ENCODE measurements at regions not wholly inside any gene's neighbourhood (a gene's known extent, or its start where the extent isn't known, plus 50 kb on each side); places are given as distances from the start of the nearest gene placed in this dataset.

GRCh38 chr6:167445568-167445967 is 120.7 kb downstream of the TTLL2 start:
- H3K9ac ChIP-seq (ENCODE audit: low read length) = no peak overlapping the region
- BruUV-seq (replicated peaks) = no TSS peak
- intact Hi-C loops (cut with micrococcal nuclease) = no loop called here

GRCh38 chr6:167446046-167446445 is 121.2 kb downstream of the TTLL2 start:
- Histone ChIP-seq H3K36me3 (ENCODE audit: control insufficient read depth in 1 of 2, insufficient read depth in 2 of 2, low read length in 2 of 2) (no peaks in the 10 kb centered on the region), H3K9me3 (ENCODE audit: control insufficient read depth in 1 of 2, insufficient read depth in 1 of 2, low read depth in 1 of 2, low read length in 2 of 2) (no peaks in the 10 kb centered on the region), H2AFZ (ENCODE audit: low read depth, low read length, poor library complexity, severe bottlenecking) (no peak overlapping the region), H3K4me3 (replicated peaks in 1 of 2; ENCODE audit: low read depth in 1 of 2, low read length in 2 of 2) (no peak overlapping the region), H3K9me2 (ENCODE audit: insufficient read depth) (no peaks in the 10 kb centered on the region), H3K4me2 (ENCODE audit: low read length) (no peak overlapping the region), H3K4me1 (ENCODE audit: control insufficient read depth in 1 of 2, insufficient read depth in 2 of 2, low read length in 2 of 2) (no peaks in the 10 kb centered on the region), H3K79me2 (ENCODE audit: insufficient read depth, low read length) (no peaks in the 10 kb centered on the region), H3K9ac (ENCODE audit: low read length) (no peak overlapping the region), H3K27me3 (ENCODE audit: insufficient read depth, low read length) (peaks cover 19% of the 10 kb centered on the region; the same call in 1 of the 2 replicates), H4K20me1 (ENCODE audit: insufficient read depth) (no peaks in the 10 kb centered on the region), H3K27ac (ENCODE audit: low read depth, low read length) (no peak overlapping the region)
- CTCF ChIA-PET = no interaction called here
- no peak for TF ChIP-seq POLR2A (IDR thresholded peaks at IDR 0.05; ENCODE audit: borderline replicate concordance, extremely low read depth, insufficient read depth, insufficient read length)
- no peak for TF ChIP-seq YY1 (IDR thresholded peaks at IDR 0.05; ENCODE audit: extremely low read depth, insufficient replicate concordance, low read depth, low read length)
- TF ChIP-seq FOSL1 (IDR thresholded peaks at IDR 0.05; ENCODE audit: low read depth) = no peak
- TF ChIP-seq REST (IDR thresholded peaks at IDR 0.05; ENCODE audit: low read depth) = no peak
- TF ChIP-seq ELF1 (IDR thresholded peaks at IDR 0.05; ENCODE audit: borderline replicate concordance, low read depth) = no peak
- TF ChIP-seq ZNF274 (IDR thresholded peaks at IDR 0.05; ENCODE audit: low read depth, low read length) = no peak
- TF ChIP-seq POLR2AphosphoS5 (IDR thresholded peaks at IDR 0.05; ENCODE audit: low read depth, low read length) = no peak
- no peak for TF ChIP-seq SP1 (IDR thresholded peaks at IDR 0.05; ENCODE audit: low read depth)
- RAD21 ChIA-PET (ENCODE audit: low non-redundant PET in 1 of 2, low total read pairs in 2 of 2, uncharacterized antibody in 2 of 2, unreplicated experiment in 2 of 2) = no interaction called here
- BruUV-seq (replicated peaks) = no TSS peak
- no peak for DNase-seq (ENCODE audit: low read depth, low spot score)
- POLR2A ChIA-PET = no interaction called here
- intact Hi-C loops (cut with micrococcal nuclease) = no loop called here
- ATAC-seq = no peak

More at GRCh38 chr6:167445568-167445967, 120.7 kb downstream of the TTLL2 start:
- Histone ChIP-seq H3K4me3 (replicated peaks in 1 of 2; ENCODE audit: low read depth in 1 of 2, low read length in 2 of 2) (no peak overlapping the region), H3K4me2 (ENCODE audit: low read length) (no peak overlapping the region), H4K20me1 (ENCODE audit: insufficient read depth) (no peaks in the 10 kb centered on the region), H3K27ac (ENCODE audit: low read depth, low read length) (no peak overlapping the region), H3K9me2 (ENCODE audit: insufficient read depth) (no peaks in the 10 kb centered on the region), H3K4me1 (ENCODE audit: control insufficient read depth in 1 of 2, insufficient read depth in 2 of 2, low read length in 2 of 2) (no peaks in the 10 kb centered on the region), H3K79me2 (ENCODE audit: insufficient read depth, low read length) (no peaks in the 10 kb centered on the region), H3K9me3 (ENCODE audit: control insufficient read depth in 1 of 2, insufficient read depth in 1 of 2, low read depth in 1 of 2, low read length in 2 of 2) (no peaks in the 10 kb centered on the region), H2AFZ (ENCODE audit: low read depth, low read length, poor library complexity, severe bottlenecking) (no peak overlapping the region), H3K27me3 (ENCODE audit: insufficient read depth, low read length) (peaks cover 19% of the 10 kb centered on the region; the same call in 1 of the 2 replicates), H3K36me3 (ENCODE audit: control insufficient read depth in 1 of 2, insufficient read depth in 2 of 2, low read length in 2 of 2) (no peaks in the 10 kb centered on the region)
- DNase-seq (ENCODE audit: low read depth, low spot score) (no peak), ATAC-seq (no peak)
- RAD21 ChIA-PET (ENCODE audit: low non-redundant PET in 1 of 2, low total read pairs in 2 of 2, uncharacterized antibody in 2 of 2, unreplicated experiment in 2 of 2) = no interaction called here
- POLR2A ChIA-PET = no interaction called here
- TF ChIP-seq SRF (IDR thresholded peaks at IDR 0.05; ENCODE audit: low read depth) (no peak), CEBPB (IDR thresholded peaks at IDR 0.05; ENCODE audit: low read depth) (no peak), ZNF274 (IDR thresholded peaks at IDR 0.05; ENCODE audit: low read depth, low read length) (no peak), TCF7L2 (IDR thresholded peaks at IDR 0.05; ENCODE audit: borderline replicate concordance, extremely low read depth, insufficient read depth, insufficient read length) (no peak), POLR2A (IDR thresholded peaks at IDR 0.05; ENCODE audit: borderline replicate concordance, extremely low read depth, insufficient read depth, insufficient read length) (no peak)
- CTCF ChIA-PET = no interaction called here

All from HCT116 (cell line).